ENCODE measurements at regions not wholly inside any gene's neighbourhood (a gene's known extent, or its start where the extent isn't known, plus 50 kb on each side); places are given as distances from the start of the nearest gene placed in this dataset.

GRCh38 chr9:88927510-88927909 is 63.8 kb upstream of the S1PR3 start:
- TF ChIP-seq POLR2AphosphoS5 (IDR thresholded peaks at IDR 0.05; ENCODE audit: insufficient read depth, low read depth, low read length): no peak
- TF ChIP-seq EZH2 (IDR thresholded peaks at IDR 0.05; ENCODE audit: borderline replicate concordance, low read depth, low read length, severe bottlenecking): no peak
- no peak for TF ChIP-seq JUN (IDR thresholded peaks at IDR 0.05; ENCODE audit: borderline replicate concordance, insufficient read depth, insufficient read length, low read depth)
- no peak for TF ChIP-seq FOS (IDR thresholded peaks at IDR 0.05; ENCODE audit: borderline replicate concordance, insufficient read depth, low read length)
- TF ChIP-seq MYC (IDR thresholded peaks at IDR 0.05; ENCODE audit: low read depth, low read length): no peak
- TF ChIP-seq POLR2A (IDR thresholded peaks at IDR 0.05; ENCODE audit: low read depth, low read length): no peak
- TF ChIP-seq, protein P1, sequence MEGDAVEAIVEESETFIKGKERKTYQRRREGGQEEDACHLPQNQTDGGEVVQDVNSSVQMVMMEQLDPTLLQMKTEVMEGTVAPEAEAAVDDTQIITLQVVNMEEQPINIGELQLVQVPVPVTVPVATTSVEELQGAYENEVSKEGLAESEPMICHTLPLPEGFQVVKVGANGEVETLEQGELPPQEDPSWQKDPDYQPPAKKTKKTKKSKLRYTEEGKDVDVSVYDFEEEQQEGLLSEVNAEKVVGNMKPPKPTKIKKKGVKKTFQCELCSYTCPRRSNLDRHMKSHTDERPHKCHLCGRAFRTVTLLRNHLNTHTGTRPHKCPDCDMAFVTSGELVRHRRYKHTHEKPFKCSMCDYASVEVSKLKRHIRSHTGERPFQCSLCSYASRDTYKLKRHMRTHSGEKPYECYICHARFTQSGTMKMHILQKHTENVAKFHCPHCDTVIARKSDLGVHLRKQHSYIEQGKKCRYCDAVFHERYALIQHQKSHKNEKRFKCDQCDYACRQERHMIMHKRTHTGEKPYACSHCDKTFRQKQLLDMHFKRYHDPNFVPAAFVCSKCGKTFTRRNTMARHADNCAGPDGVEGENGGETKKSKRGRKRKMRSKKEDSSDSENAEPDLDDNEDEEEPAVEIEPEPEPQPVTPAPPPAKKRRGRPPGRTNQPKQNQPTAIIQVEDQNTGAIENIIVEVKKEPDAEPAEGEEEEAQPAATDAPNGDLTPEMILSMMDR (IDR thresholded peaks at IDR 0.05; ENCODE audit: extremely low read depth in 1 of 2, insufficient read depth in 1 of 2, low read depth in 1 of 2, low read length in 2 of 2): no peak
- no peaks in the 10 kb centered on the region for H3K27me3 ChIP-seq (ENCODE audit: control insufficient read depth in 2 of 2, insufficient read depth in 2 of 2, low read length in 2 of 2)
- intact Hi-C loops (cut with micrococcal nuclease): no loop called here
- no peaks in the 10 kb centered on the region for H3K9me3 ChIP-seq (replicated peaks; ENCODE audit: control insufficient read depth, insufficient read depth, low read length)
- dilution Hi-C loops (cut with MboI; ENCODE audit: extremely low pct_ligation_motif_present, low sequenced_read_pairs): no loop called here
- H4K20me1 ChIP-seq (replicated peaks; ENCODE audit: control insufficient read depth, extremely low read depth, insufficient read depth, low read length): no peaks in the 10 kb centered on the region
- no peak overlapping the region for H3K9ac ChIP-seq (replicated peaks; ENCODE audit: extremely low read depth, insufficient read depth, low read length)
- no peak overlapping the region for H3K4me2 ChIP-seq (ENCODE audit: insufficient read depth, low read length)
- no peak for FAIRE-seq
- no TSS peak for BruUV-seq (replicated peaks)
- H3K27ac ChIP-seq (ENCODE audit: insufficient read depth, low read depth, low read length): no peak overlapping the region
- ChIA-PET POLR2A (no interaction called here), CTCF (no interaction called here)
- H3K79me2 ChIP-seq (ENCODE audit: control insufficient read depth, insufficient read depth, low read length): no peaks in the 10 kb centered on the region
- no peak overlapping the region for H2AFZ ChIP-seq (ENCODE audit: low read depth, low read length)
- no peaks in the 10 kb centered on the region for H3K4me1 ChIP-seq (ENCODE audit: control insufficient read depth, extremely low read depth, insufficient read depth, low read length)
- no peak overlapping the region for H3K4me3 ChIP-seq (replicated peaks in 1 of 3; ENCODE audit: insufficient read depth in 1 of 3, low read depth in 1 of 3, low read length in 3 of 3)
- H3K9me1 ChIP-seq (replicated peaks; ENCODE audit: control insufficient read depth, extremely low read depth, insufficient read depth, low read length): no peaks in the 10 kb centered on the region
- DNase-seq (ENCODE audit: low read depth, low spot score): no peak
- H3K36me3 ChIP-seq (ENCODE audit: control insufficient read depth in 2 of 2, extremely low read depth in 1 of 2, insufficient read depth in 2 of 2, low read length in 2 of 2): no peaks in the 10 kb centered on the region

DNA sequence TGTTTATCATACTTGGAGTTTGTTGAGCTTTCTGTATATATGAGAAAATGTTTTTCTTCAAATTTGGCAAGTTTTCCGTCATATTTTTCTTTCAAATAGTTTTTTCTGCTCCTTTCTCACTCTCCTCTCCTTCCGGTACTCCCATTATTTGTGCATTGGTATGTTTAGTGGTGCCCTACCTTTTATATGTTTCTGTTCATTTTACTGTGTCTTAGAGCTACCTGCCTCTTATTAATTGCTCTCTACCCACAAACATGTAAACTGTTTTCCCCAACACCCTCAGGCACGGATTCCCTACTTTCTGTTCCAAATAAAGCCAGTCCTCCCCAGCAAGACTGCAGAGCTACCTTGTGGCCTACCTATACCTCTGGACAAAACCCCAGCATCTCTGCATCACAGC is 60.6 kb upstream of the S1PR3 start:
- H3K79me2 ChIP-seq (ENCODE audit: control insufficient read depth, insufficient read depth, low read length): no peaks in the 10 kb centered on the region
- H3K4me3 ChIP-seq (replicated peaks in 1 of 3; ENCODE audit: insufficient read depth in 1 of 3, low read depth in 1 of 3, low read length in 3 of 3): no peak overlapping the region
- intact Hi-C loops (cut with micrococcal nuclease) (no loop called here), dilution Hi-C loops (cut with MboI; ENCODE audit: extremely low pct_ligation_motif_present, low sequenced_read_pairs) (no loop called here)
- ChIA-PET CTCF (interaction anchor here (1.1 kb wide), 1 partner anchor 9 kb away, joined by 4 read pairs; no protein-coding TSS in a partner anchor), POLR2A (no interaction called here)
- no peaks in the 10 kb centered on the region for H3K9me3 ChIP-seq (replicated peaks; ENCODE audit: control insufficient read depth, insufficient read depth, low read length)
- FAIRE-seq (no peak), DNase-seq (ENCODE audit: low read depth, low spot score) (no peak)
- H3K27me3 ChIP-seq (ENCODE audit: control insufficient read depth in 2 of 2, insufficient read depth in 2 of 2, low read length in 2 of 2): no peaks in the 10 kb centered on the region
- H2AFZ ChIP-seq (ENCODE audit: low read depth, low read length): no peak overlapping the region
- no peaks in the 10 kb centered on the region for H4K20me1 ChIP-seq (replicated peaks; ENCODE audit: control insufficient read depth, extremely low read depth, insufficient read depth, low read length)
- no peak for TF ChIP-seq MYC (IDR thresholded peaks at IDR 0.05; ENCODE audit: low read depth, low read length)
- TF ChIP-seq, protein P1 (IDR thresholded peaks at IDR 0.05; ENCODE audit: extremely low read depth in 1 of 2, insufficient read depth in 1 of 2, low read depth in 1 of 2, low read length in 2 of 2): no peak
- no peak for TF ChIP-seq JUN (IDR thresholded peaks at IDR 0.05; ENCODE audit: borderline replicate concordance, insufficient read depth, insufficient read length, low read depth)
- TF ChIP-seq POLR2A (IDR thresholded peaks at IDR 0.05; ENCODE audit: low read depth, low read length): no peak
- TF ChIP-seq MAX (IDR thresholded peaks at IDR 0.05; ENCODE audit: insufficient read depth, insufficient read length): no peak
- TF ChIP-seq GATA2 (IDR thresholded peaks at IDR 0.05; ENCODE audit: insufficient read depth, insufficient read length, low read depth, low read length): no peak
- TF ChIP-seq EZH2 (IDR thresholded peaks at IDR 0.05; ENCODE audit: borderline replicate concordance, low read depth, low read length, severe bottlenecking): no peak
- TF ChIP-seq FOS (IDR thresholded peaks at IDR 0.05; ENCODE audit: borderline replicate concordance, insufficient read depth, low read length): no peak
- no peak for TF ChIP-seq POLR2AphosphoS5 (IDR thresholded peaks at IDR 0.05; ENCODE audit: insufficient read depth, low read depth, low read length)
- no peaks in the 10 kb centered on the region for H3K9me1 ChIP-seq (replicated peaks; ENCODE audit: control insufficient read depth, extremely low read depth, insufficient read depth, low read length)
- H3K9ac ChIP-seq (replicated peaks; ENCODE audit: extremely low read depth, insufficient read depth, low read length): no peak overlapping the region
- H3K4me2 ChIP-seq (ENCODE audit: insufficient read depth, low read length): no peak overlapping the region
- BruUV-seq (replicated peaks): no TSS peak
- H3K36me3 ChIP-seq (ENCODE audit: control insufficient read depth in 2 of 2, extremely low read depth in 1 of 2, insufficient read depth in 2 of 2, low read length in 2 of 2): no peaks in the 10 kb centered on the region
- no peaks in the 10 kb centered on the region for H3K4me1 ChIP-seq (ENCODE audit: control insufficient read depth, extremely low read depth, insufficient read depth, low read length)
- H3K27ac ChIP-seq (ENCODE audit: insufficient read depth, low read depth, low read length): no peak overlapping the region

All from endothelial cell of umbilical vein (primary cell).